ENCODE measurements at regions not wholly inside any gene's neighbourhood (a gene's known extent, or its start where the extent isn't known, plus 50 kb on each side); places are given as distances from the start of the nearest gene placed in this dataset.

GRCh38 chr11:103530257-103530656 is 421.0 kb downstream of the DYNC2H1 start:
- no peak for DNase-seq
- in situ Hi-C loops (cut with MboI; ENCODE audit: low pct_unique_long_range_greater_than_20kb, low sequenced_read_pairs), result no loop called here

GRCh38 chr11:103532133-103532788 is 423.0 kb downstream of the DYNC2H1 start:
- in situ Hi-C loops (cut with MboI; ENCODE audit: low pct_unique_long_range_greater_than_20kb, low sequenced_read_pairs), result no loop called here
- DNase-seq, result no peak

- in situ Hi-C loops (cut with MboI; ENCODE audit: low pct_unique_long_range_greater_than_20kb, low sequenced_read_pairs), result no loop called here
- no peak for DNase-seq
These were observed 425.0 kb downstream of the DYNC2H1 start for GRCh38 chr11:103534191-103534590.

- no peak for DNase-seq
- in situ Hi-C loops (cut with MboI; ENCODE audit: low pct_unique_long_range_greater_than_20kb, low sequenced_read_pairs), result no loop called here
These were observed 425.7 kb downstream of the DYNC2H1 start for GRCh38 chr11:103534959-103535358.

GRCh38 chr11:103536335-103536722 is 427.1 kb downstream of the DYNC2H1 start:
- DNase-seq, result no peak
- in situ Hi-C loops (cut with MboI; ENCODE audit: low pct_unique_long_range_greater_than_20kb, low sequenced_read_pairs), result no loop called here

GRCh38 chr11:103537904-103538502 is 428.8 kb downstream of the DYNC2H1 start:
- in situ Hi-C loops (cut with MboI; ENCODE audit: low pct_unique_long_range_greater_than_20kb, low sequenced_read_pairs), result no loop called here
- DNase-seq, result peak; percentile 10

- in situ Hi-C loops (cut with MboI; ENCODE audit: low pct_unique_long_range_greater_than_20kb, low sequenced_read_pairs), result no loop called here
- DNase-seq, result no peak
These were observed 429.9 kb downstream of the DYNC2H1 start for GRCh38 chr11:103539166-103539565.

GRCh38 chr11:103541186-103541795 is 432.1 kb downstream of the DYNC2H1 start:
- in situ Hi-C loops (cut with MboI; ENCODE audit: low pct_unique_long_range_greater_than_20kb, low sequenced_read_pairs), result no loop called here
- DNase-seq, result no peak

GRCh38 chr11:103542851-103543250 is 433.6 kb downstream of the DYNC2H1 start:
- in situ Hi-C loops (cut with MboI; ENCODE audit: low pct_unique_long_range_greater_than_20kb, low sequenced_read_pairs), result no loop called here
- DNase-seq, result no peak

GRCh38 chr11:103543456-103543855 is 434.2 kb downstream of the DYNC2H1 start:
- no peak for DNase-seq
- in situ Hi-C loops (cut with MboI; ENCODE audit: low pct_unique_long_range_greater_than_20kb, low sequenced_read_pairs), result no loop called here

GRCh38 chr11:103544874-103545273 is 435.6 kb downstream of the DYNC2H1 start:
- in situ Hi-C loops (cut with MboI; ENCODE audit: low pct_unique_long_range_greater_than_20kb, low sequenced_read_pairs), result no loop called here
- DNase-seq, result no peak

GRCh38 chr11:103545551-103545950 is 436.3 kb downstream of the DYNC2H1 start:
- in situ Hi-C loops (cut with MboI; ENCODE audit: low pct_unique_long_range_greater_than_20kb, low sequenced_read_pairs), result no loop called here
- DNase-seq, result no peak

- in situ Hi-C loops (cut with MboI; ENCODE audit: low pct_unique_long_range_greater_than_20kb, low sequenced_read_pairs), result no loop called here
- DNase-seq, result no peak
These were observed 437.0 kb downstream of the DYNC2H1 start for GRCh38 chr11:103546236-103546635.

- in situ Hi-C loops (cut with MboI; ENCODE audit: low pct_unique_long_range_greater_than_20kb, low sequenced_read_pairs), result no loop called here
- DNase-seq, result no peak
These were observed 437.8 kb downstream of the DYNC2H1 start for GRCh38 chr11:103547024-103547423.

GRCh38 chr11:103547691-103548090 is 438.5 kb downstream of the DYNC2H1 start:
- in situ Hi-C loops (cut with MboI; ENCODE audit: low pct_unique_long_range_greater_than_20kb, low sequenced_read_pairs), result no loop called here
- DNase-seq, result no peak

- no peak for DNase-seq
- in situ Hi-C loops (cut with MboI; ENCODE audit: low pct_unique_long_range_greater_than_20kb, low sequenced_read_pairs), result no loop called here
These were observed 439.6 kb downstream of the DYNC2H1 start for GRCh38 chr11:103548838-103549237.

- no peak for DNase-seq
These were observed 441.6 kb downstream of the DYNC2H1 start for GRCh38 chr11:103550811-103551210.

GRCh38 chr11:103552086-103552485 is 442.9 kb downstream of the DYNC2H1 start:
- no peak for DNase-seq
- in situ Hi-C loops (cut with MboI; ENCODE audit: low pct_unique_long_range_greater_than_20kb, low sequenced_read_pairs), result no loop called here

More at GRCh38 chr11:103550811-103551210, 441.6 kb downstream of the DYNC2H1 start:
- in situ Hi-C loops (cut with MboI; ENCODE audit: low pct_unique_long_range_greater_than_20kb, low sequenced_read_pairs), result no loop called here

- in situ Hi-C loops (cut with MboI; ENCODE audit: low pct_unique_long_range_greater_than_20kb, low sequenced_read_pairs), result no loop called here
- no peak for DNase-seq
These were observed 446.9 kb downstream of the DYNC2H1 start for GRCh38 chr11:103556171-103556570.

- DNase-seq, result no peak
- in situ Hi-C loops (cut with MboI; ENCODE audit: low pct_unique_long_range_greater_than_20kb, low sequenced_read_pairs), result no loop called here
These were observed 456.9 kb downstream of the DYNC2H1 start for GRCh38 chr11:103566116-103566515.

- no peak for DNase-seq
- in situ Hi-C loops (cut with MboI; ENCODE audit: low pct_unique_long_range_greater_than_20kb, low sequenced_read_pairs), result no loop called here
These were observed 454.7 kb upstream of the DDI1 start for GRCh38 chr11:103581760-103582159.
